H9 (cell line): ENCODE measurements at regions not wholly inside any gene's neighbourhood (a gene's known extent, or its start where the extent isn't known, plus 50 kb on each side); places are given as distances from the start of the nearest gene placed in this dataset.

Experiments used
- DNase-seq: peaks from one replicate; pipeline ENCODE4 v3.0.0-alpha.2; 2017
- H2AFZ ChIP-seq: one replicate; pipeline ENCODE4 v1.6.1; 2013; ENCODE audit warnings: mild to moderate bottlenecking, low read length, control low read depth, moderate library complexity
- H2AK5ac ChIP-seq: 2 replicates; pipeline ENCODE4 v1.6.1; 2013; ENCODE audit warnings: low read length, control low read depth, mixed read lengths; ENCODE audit not compliant: insufficient read length
- H2BK120ac ChIP-seq: one replicate; pipeline ENCODE4 v1.6.1; 2013; ENCODE audit warnings: low read depth, mild to moderate bottlenecking, low read length, control low read depth, inconsistent platforms; ENCODE audit not compliant: poor library complexity, severe bottlenecking
- H2BK12ac ChIP-seq: 2 replicates; pipeline ENCODE4 v1.6.1; 2013; ENCODE audit warnings: low read length, control low read depth, mixed read lengths, low read depth; ENCODE audit not compliant: insufficient read length
- H2BK15ac ChIP-seq: 2 replicates; pipeline ENCODE4 v1.6.1; 2013; ENCODE audit warnings: low read depth, low read length, control low read depth
- H2BK20ac ChIP-seq: one replicate; pipeline ENCODE4 v1.6.1; 2013; ENCODE audit warnings: low read depth, mild to moderate bottlenecking, low read length, control low read depth, inconsistent platforms; ENCODE audit not compliant: poor library complexity, severe bottlenecking
- H2BK5ac ChIP-seq: 2 replicates; pipeline ENCODE4 v1.6.1; 2013; ENCODE audit warnings: low read length, control low read depth, mixed read lengths; ENCODE audit not compliant: insufficient read length
- H3K14ac ChIP-seq: 2 replicates; pipeline ENCODE4 v1.6.1; 2013; ENCODE audit warnings: low read length, control low read depth; ENCODE audit not compliant: insufficient read depth
- H3K18ac ChIP-seq: 2 replicates; pipeline ENCODE4 v1.6.1; 2013; ENCODE audit warnings: low read depth, mild to moderate bottlenecking, mixed read lengths, low read length, control low read depth; ENCODE audit not compliant: insufficient read length
- H3K23ac ChIP-seq: 2 replicates; pipeline ENCODE4 v1.6.1; 2013; ENCODE audit warnings: low read length, control low read depth, mixed read lengths, low read depth; ENCODE audit not compliant: insufficient read length
- H3K23me2 ChIP-seq: 2 replicates; pipeline ENCODE4 v1.6.1; 2013; ENCODE audit warnings: low read depth, mild to moderate bottlenecking, mixed read lengths, low read length, control low read depth; ENCODE audit not compliant: insufficient read length, poor library complexity, severe bottlenecking
- H3K27ac ChIP-seq: 2 replicates; pipeline ENCODE4 v1.5.1; 2013; ENCODE audit warnings: low read length, control low read depth, mixed read lengths, low read depth; ENCODE audit not compliant: insufficient read length
- H3K27me3 ChIP-seq: 2 replicates; pipeline ENCODE4 v1.6.1; 2013; ENCODE audit warnings: low read length, control low read depth, inconsistent platforms; ENCODE audit not compliant: insufficient read depth
- H3K4ac ChIP-seq: 2 replicates; pipeline ENCODE4 v1.6.1; 2013; ENCODE audit warnings: low read depth, mild to moderate bottlenecking, control low read depth, inconsistent platforms, low read length, moderate library complexity
- H3K4me1 ChIP-seq: 2 replicates; pipeline ENCODE4 v1.6.1; 2013; ENCODE audit warnings: low read length, control low read depth, inconsistent platforms; ENCODE audit not compliant: insufficient read depth
- H3K4me2 ChIP-seq: 2 replicates; pipeline ENCODE4 v1.6.1; 2013; ENCODE audit warnings: low read length, control low read depth, mixed read lengths; ENCODE audit not compliant: insufficient read length, insufficient read depth
- H3K56ac ChIP-seq: 2 replicates; pipeline ENCODE4 v1.6.1; 2013; ENCODE audit warnings: low read depth, mild to moderate bottlenecking, mixed read lengths, low read length, control low read depth; ENCODE audit not compliant: insufficient read length
- H3K79me1 ChIP-seq: 2 replicates; pipeline ENCODE4 v1.6.1; 2013; ENCODE audit warnings: low read depth, mild to moderate bottlenecking, moderate library complexity, low read length, control low read depth, inconsistent platforms; ENCODE audit not compliant: insufficient read depth, poor library complexity, severe bottlenecking
- H3K79me2 ChIP-seq: 2 replicates; pipeline ENCODE4 v1.6.1; 2013; ENCODE audit warnings: low read length, control low read depth, inconsistent platforms; ENCODE audit not compliant: insufficient read depth
- H3K9ac ChIP-seq: 2 replicates; pipeline ENCODE4 v1.6.1; 2013; ENCODE audit warnings: low read length, control low read depth, mixed read lengths; ENCODE audit not compliant: insufficient read length; ENCODE audit errors: extremely low read depth
- H3K9me3 ChIP-seq: one replicate; pipeline ENCODE4 v1.6.1; 2013; ENCODE audit warnings: low read depth, low read length, inconsistent platforms; ENCODE audit not compliant: control insufficient read depth
- H3T11ph ChIP-seq: one replicate; pipeline ENCODE4 v1.6.1; 2013; ENCODE audit warnings: mild to moderate bottlenecking, low read length, control low read depth, inconsistent platforms
- H4K20me1 ChIP-seq: one replicate; pipeline ENCODE4 v1.6.1; 2013; ENCODE audit not compliant: control insufficient read depth, insufficient read length, insufficient read depth
- H4K5ac ChIP-seq: 2 replicates; pipeline ENCODE4 v1.6.1; 2013; ENCODE audit warnings: low read depth, mild to moderate bottlenecking, mixed read lengths, low read length, control low read depth; ENCODE audit not compliant: insufficient read length
- H4K8ac ChIP-seq: replicated peaks from 2 replicates; pipeline ENCODE4 v1.6.1; 2013; ENCODE audit warnings: low read length, control low read depth, mixed read lengths, low read depth; ENCODE audit not compliant: insufficient read length
- H4K91ac ChIP-seq: 2 replicates; pipeline ENCODE4 v1.6.1; 2013; ENCODE audit warnings: low read depth, mild to moderate bottlenecking, moderate library complexity, mixed read lengths, low read length, control low read depth; ENCODE audit not compliant: insufficient read length
- H3K27ac Mint-ChIP-seq, 3 experiments: 2 replicates in 2 of 3; 3 replicates in 1 of 3; pipeline ENCODE4 v1.8.0; 2020 to 2021; ENCODE audit warnings: mixed read lengths in 3 of 3, mild to moderate bottlenecking in 1 of 3, moderate library complexity in 1 of 3
- H3K27me3 Mint-ChIP-seq: 2 replicates; pipeline ENCODE4 v1.8.0; 2021; ENCODE audit warnings: low read depth, mild to moderate bottlenecking, moderate library complexity, mixed read lengths
- H3K36me3 Mint-ChIP-seq, 3 experiments: 2 replicates in 2 of 3; 3 replicates in 1 of 3; pipeline ENCODE4 v1.8.0; 2020 to 2021; ENCODE audit warnings: low read depth in 3 of 3, mixed read lengths in 3 of 3; ENCODE audit not compliant: insufficient read depth in 1 of 3
- H3K4me1 Mint-ChIP-seq, 2 experiments: 2 replicates each; pipeline ENCODE4 v1.8.0; 2020; ENCODE audit warnings: mixed read lengths in 2 of 2
- H3K4me3 Mint-ChIP-seq, 2 experiments: 2 replicates in 1 of 2; 3 replicates in 1 of 2; pipeline ENCODE4 v1.8.0; 2020 to 2021; ENCODE audit warnings: mild to moderate bottlenecking in 2 of 2, mixed read lengths in 2 of 2, moderate library complexity in 1 of 2
- H3K9me3 Mint-ChIP-seq, 2 experiments: 2 replicates in 1 of 2; 3 replicates in 1 of 2; pipeline ENCODE4 v1.8.0; 2020; ENCODE audit warnings: mild to moderate bottlenecking in 2 of 2, mixed read lengths in 2 of 2, moderate library complexity in 1 of 2
- WGBS: extraction: QIAGEN DNeasy Blood & Tissue Kit; methylation state at CpG from one replicate; pipeline ENCODE4 v1.1.7; 2013; ENCODE audit warnings: missing lambda C conversion rate, low lambda C conversion rate, mixed read lengths; ENCODE audit not compliant: insufficient read length; ENCODE audit errors: extremely low coverage; 5-methylcytosine and 5-hydroxymethylcytosine counted together
- TF ChIP-seq, protein P1 (sequence below): fragments of 200-600 bp; sonication (generic); conservative IDR thresholded peaks from 3 replicates; pipeline ENCODE4 v1.8.0; 2021; ENCODE audit warnings: antibody characterized with exemption, mild to moderate bottlenecking

- H3K4me1 Mint-ChIP-seq, result peaks cover 7% of the 10 kb centered on the region in 2 experiments
- H3K18ac ChIP-seq, result no peak overlapping the region
- no peak overlapping the region for H3K27ac ChIP-seq
- no peak overlapping the region for H2AK5ac ChIP-seq
- no peak overlapping the region for H4K5ac ChIP-seq
- H3T11ph ChIP-seq, result no peak overlapping the region
- H4K8ac ChIP-seq, result no peak overlapping the region
- no peaks in the 10 kb centered on the region for H3K23me2 ChIP-seq
- H3K4ac ChIP-seq, result no peak overlapping the region
- H2BK15ac ChIP-seq, result no peak overlapping the region
- no CpG with 5 or more reads among the region's 3 CpGs for WGBS
- no peaks in the 10 kb centered on the region for H3K4me1 ChIP-seq
- TF ChIP-seq, protein P1, sequence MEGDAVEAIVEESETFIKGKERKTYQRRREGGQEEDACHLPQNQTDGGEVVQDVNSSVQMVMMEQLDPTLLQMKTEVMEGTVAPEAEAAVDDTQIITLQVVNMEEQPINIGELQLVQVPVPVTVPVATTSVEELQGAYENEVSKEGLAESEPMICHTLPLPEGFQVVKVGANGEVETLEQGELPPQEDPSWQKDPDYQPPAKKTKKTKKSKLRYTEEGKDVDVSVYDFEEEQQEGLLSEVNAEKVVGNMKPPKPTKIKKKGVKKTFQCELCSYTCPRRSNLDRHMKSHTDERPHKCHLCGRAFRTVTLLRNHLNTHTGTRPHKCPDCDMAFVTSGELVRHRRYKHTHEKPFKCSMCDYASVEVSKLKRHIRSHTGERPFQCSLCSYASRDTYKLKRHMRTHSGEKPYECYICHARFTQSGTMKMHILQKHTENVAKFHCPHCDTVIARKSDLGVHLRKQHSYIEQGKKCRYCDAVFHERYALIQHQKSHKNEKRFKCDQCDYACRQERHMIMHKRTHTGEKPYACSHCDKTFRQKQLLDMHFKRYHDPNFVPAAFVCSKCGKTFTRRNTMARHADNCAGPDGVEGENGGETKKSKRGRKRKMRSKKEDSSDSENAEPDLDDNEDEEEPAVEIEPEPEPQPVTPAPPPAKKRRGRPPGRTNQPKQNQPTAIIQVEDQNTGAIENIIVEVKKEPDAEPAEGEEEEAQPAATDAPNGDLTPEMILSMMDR, result no peak
- no peaks in the 10 kb centered on the region for H3K79me1 ChIP-seq
- no peak overlapping the region for H2BK20ac ChIP-seq
- H3K9me3 Mint-ChIP-seq, result peaks cover 5 to 6% of the 10 kb centered on the region in 2 experiments; a peak in 3 of 5 replicates
- H3K9ac ChIP-seq, result no peak overlapping the region
- no peak overlapping the region for H2BK12ac ChIP-seq
- DNase-seq, result no peak
- H3K23ac ChIP-seq, result no peak overlapping the region
- peaks cover 0 to 7% (median 0%) of the 10 kb centered on the region in 3 experiments; a peak in 1 of 7 replicates for H3K36me3 Mint-ChIP-seq
- no peak overlapping the region for H3K14ac ChIP-seq
- H2AFZ ChIP-seq, result no peak overlapping the region
- H3K27me3 Mint-ChIP-seq, result no peaks in the 10 kb centered on the region
- H3K4me2 ChIP-seq, result no peak overlapping the region
- no peak overlapping the region for H4K91ac ChIP-seq
- no peak overlapping the region for H3K56ac ChIP-seq
- no peaks in the 10 kb centered on the region for H3K9me3 ChIP-seq
- H3K27ac Mint-ChIP-seq, result no peak overlapping the region
- no peaks in the 10 kb centered on the region for H3K27me3 ChIP-seq
- no peaks in the 10 kb centered on the region for H4K20me1 ChIP-seq
- H3K79me2 ChIP-seq, result no peaks in the 10 kb centered on the region
- no peak overlapping the region for H3K4me3 Mint-ChIP-seq
- H2BK120ac ChIP-seq, result no peak overlapping the region
- no peak overlapping the region for H2BK5ac ChIP-seq
Measured at GRCh38 chr6:110526726-110527125, 50.3 kb upstream of the SLC22A16 start.
